GM23338 (cell line): ENCODE measurements at regions not wholly inside any gene's neighbourhood (a gene's known extent, or its start where the extent isn't known, plus 50 kb on each side); places are given as distances from the start of the nearest gene placed in this dataset.

Experiments used
- ATAC-seq: fragments of 200-7000 bp; cut with Tn5 transposase; 3 replicates; pipeline ENCODE4 v1.9.1; 2020
- DNase-seq: peaks from one replicate; pipeline ENCODE4 v3.0.0-alpha.2; 2015; ENCODE audit warnings: low spot score
- H2AFZ ChIP-seq: fragments of 200-600 bp; sonication (generic); 2 replicates; pipeline ENCODE4 v1.8.0; 2016; ENCODE audit warnings: antibody characterized with exemption, mild to moderate bottlenecking, moderate library complexity
- H3F3A ChIP-seq: fragments of 200-600 bp; sonication (generic); replicated peaks from 2 replicates; pipeline ENCODE4 v1.8.0; 2017; ENCODE audit warnings: antibody characterized with exemption, mixed run types, low read depth
- H3K27ac ChIP-seq: fragments of 200-600 bp; sonication (generic); 2 replicates; pipeline ENCODE4 v1.6.1; 2016; ENCODE audit warnings: low read depth
- H3K27me3 ChIP-seq: fragments of 200-600 bp; sonication (generic); 2 replicates; pipeline ENCODE4 v1.8.0; 2016; ENCODE audit warnings: mild to moderate bottlenecking, mixed run types, moderate library complexity; ENCODE audit not compliant: insufficient read depth
- H3K36me3 ChIP-seq: fragments of 200-600 bp; sonication (generic); 2 replicates; pipeline ENCODE4 v1.8.0; 2016; ENCODE audit warnings: mild to moderate bottlenecking; ENCODE audit not compliant: insufficient read depth
- H3K4me1 ChIP-seq: fragments of 200-600 bp; sonication (generic); 2 replicates; pipeline ENCODE4 v1.8.0; 2016; ENCODE audit warnings: mild to moderate bottlenecking, moderate library complexity; ENCODE audit not compliant: insufficient read depth
- H3K4me2 ChIP-seq: fragments of 200-600 bp; sonication (generic); 2 replicates; pipeline ENCODE4 v1.7.1; 2017; ENCODE audit warnings: mixed run types
- H3K4me3 ChIP-seq: fragments of 200-600 bp; sonication (generic); 2 replicates; pipeline ENCODE4 v1.6.1; 2016; ENCODE audit warnings: mixed run types
- H3K79me2 ChIP-seq: fragments of 200-600 bp; sonication (generic); replicated peaks from 2 replicates; pipeline ENCODE4 v1.8.0; 2017; ENCODE audit warnings: mild to moderate bottlenecking; ENCODE audit not compliant: insufficient read depth
- H3K9me2 ChIP-seq: fragments of 200-600 bp; sonication (generic); 2 replicates; pipeline ENCODE4 v1.8.0; 2017; ENCODE audit not compliant: insufficient read depth
- H4K20me1 ChIP-seq: fragments of 200-600 bp; sonication (generic); replicated peaks from 2 replicates; pipeline ENCODE4 v1.8.0; 2017; ENCODE audit warnings: mild to moderate bottlenecking; ENCODE audit not compliant: insufficient read depth
- H3K27ac Mint-ChIP-seq: 2 replicates; pipeline ENCODE4 v1.8.0; 2020; ENCODE audit warnings: inconsistent platforms, mild to moderate bottlenecking, moderate library complexity, mixed read lengths
- H3K27me3 Mint-ChIP-seq: 3 replicates; pipeline ENCODE4 v1.8.0; 2022; ENCODE audit warnings: low read depth, mild to moderate bottlenecking, moderate library complexity, mixed read lengths, inconsistent platforms; ENCODE audit not compliant: insufficient read depth, poor library complexity
- H3K36me3 Mint-ChIP-seq: 3 replicates; pipeline ENCODE4 v1.8.0; 2021; ENCODE audit warnings: low read depth, mild to moderate bottlenecking, inconsistent platforms, moderate library complexity, mixed read lengths
- H3K4me1 Mint-ChIP-seq: 3 replicates; pipeline ENCODE4 v1.8.0; 2020; ENCODE audit warnings: mild to moderate bottlenecking, inconsistent platforms, mixed read lengths
- H3K4me3 Mint-ChIP-seq: 3 replicates; pipeline ENCODE4 v1.8.0; 2021; ENCODE audit warnings: moderate library complexity, mild to moderate bottlenecking, inconsistent platforms, mixed read lengths
- H3K9me3 Mint-ChIP-seq: 3 replicates; pipeline ENCODE4 v1.8.0; 2020; ENCODE audit warnings: moderate library complexity, mild to moderate bottlenecking, inconsistent platforms, mixed read lengths
- CREB1 ChIP-seq: fragments of 250-450 bp; sonication (Bioruptor Pico); IDR thresholded peaks from 2 replicates; pipeline ENCODE4 v1.5.0; 2020; ENCODE audit warnings: low read depth, mild to moderate bottlenecking, moderate library complexity
- EZH2 ChIP-seq: fragments of 200-600 bp; sonication (generic); IDR thresholded peaks from one replicate; pipeline ENCODE4 v1.8.0; 2017; ENCODE audit warnings: antibody characterized with exemption, mild to moderate bottlenecking, low read depth; ENCODE audit not compliant: unreplicated experiment
- EZH2phosphoT487 ChIP-seq: fragments of 200-600 bp; sonication (generic); IDR thresholded peaks from one replicate; pipeline ENCODE4 v1.8.1; 2018; ENCODE audit warnings: antibody characterized with exemption; ENCODE audit not compliant: unreplicated experiment
- JUNB ChIP-seq: IDR thresholded peaks from one replicate; pipeline ENCODE4 v1.6.1; 2016; ENCODE audit warnings: antibody characterized with exemption; ENCODE audit not compliant: unreplicated experiment
- NANOG ChIP-seq: IDR thresholded peaks from 2 replicates; pipeline ENCODE4 v1.6.1; 2016; ENCODE audit warnings: antibody characterized with exemption, borderline replicate concordance
- POLR2AphosphoS5 ChIP-seq: IDR thresholded peaks from 2 replicates; pipeline ENCODE4 v1.6.1; 2016; ENCODE audit warnings: antibody characterized with exemption, low read depth
- STAT1 ChIP-seq: IDR thresholded peaks from one replicate; pipeline ENCODE4 v1.6.1; 2016; ENCODE audit warnings: antibody characterized with exemption; ENCODE audit not compliant: unreplicated experiment
- ZNF114 ChIP-seq: fragments of 250-450 bp; sonication (Bioruptor Pico); IDR thresholded peaks from 2 replicates; pipeline ENCODE4 v1.5.0; 2020; ENCODE audit warnings: mild to moderate bottlenecking, moderate library complexity
- ZNF331 ChIP-seq: fragments of 250-450 bp; sonication (Bioruptor Pico); IDR thresholded peaks from 2 replicates; pipeline ENCODE4 v1.5.0; 2020; ENCODE audit warnings: low read depth, mild to moderate bottlenecking, moderate library complexity
- TF ChIP-seq, protein P1 (sequence below): IDR thresholded peaks from 2 replicates; pipeline ENCODE4 v1.6.1; 2016; ENCODE audit warnings: antibody characterized with exemption
- TF ChIP-seq, protein P2 (sequence below): IDR thresholded peaks from one replicate; pipeline ENCODE4 v1.6.1; 2018; ENCODE audit warnings: antibody characterized with exemption; ENCODE audit not compliant: unreplicated experiment
- TF ChIP-seq, protein P3 (sequence below), 2 experiments: fragments of 200-600 bp in 1 of 2; sonication (generic) in 1 of 2; conservative IDR thresholded peaks; 2 replicates each; pipeline versions ENCODE4 v1.5.1 to v1.6.1; 2016 to 2017; ENCODE audit warnings: antibody characterized with exemption in 2 of 2, low read depth in 2 of 2, mild to moderate bottlenecking in 2 of 2, moderate library complexity in 1 of 2
- TF ChIP-seq, protein P4 (sequence below): fragments of 250-450 bp; sonication (Bioruptor Pico); IDR thresholded peaks from 2 replicates; pipeline ENCODE4 v1.5.0; 2020; ENCODE audit warnings: mild to moderate bottlenecking, moderate library complexity

DNA sequence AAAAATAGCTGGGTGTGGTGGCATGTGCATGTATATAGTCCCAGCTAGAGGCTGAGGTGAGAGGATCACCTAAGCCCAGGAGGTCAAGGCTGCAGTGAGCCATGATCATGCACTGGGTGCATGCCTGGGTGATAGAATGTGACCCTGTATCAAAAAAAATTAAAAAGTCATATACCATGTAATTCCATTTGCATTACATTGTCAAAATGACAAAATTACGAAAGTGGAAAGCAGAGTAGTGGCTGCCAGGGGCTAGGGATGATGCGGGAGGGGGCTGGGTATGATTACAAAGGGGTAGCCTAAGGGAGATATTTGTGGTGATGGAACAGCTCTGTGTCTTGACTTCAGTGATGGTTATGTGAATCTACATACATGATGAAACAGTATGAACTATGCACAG, 97.8 kb downstream of the KDR start:
- Mint-ChIP-seq H3K9me3 (no peaks in the 10 kb centered on the region), H3K4me3 (no peak overlapping the region), H3K27ac (no peak overlapping the region), H3K27me3 (peaks cover 2% of the 10 kb centered on the region), H3K4me1 (peaks cover 11% of the 10 kb centered on the region; the same call in 2 of the 3 replicates), H3K36me3 (no peaks in the 10 kb centered on the region)
- H3K9me2 ChIP-seq, result no peaks in the 10 kb centered on the region
- DNase-seq (no peak), ATAC-seq (no peak)
- no peaks in the 10 kb centered on the region for H3K36me3 ChIP-seq
- no peaks in the 10 kb centered on the region for H3F3A ChIP-seq
- H2AFZ ChIP-seq, result no peak overlapping the region
- H4K20me1 ChIP-seq, result no peaks in the 10 kb centered on the region
- TF ChIP-seq, protein P1, sequence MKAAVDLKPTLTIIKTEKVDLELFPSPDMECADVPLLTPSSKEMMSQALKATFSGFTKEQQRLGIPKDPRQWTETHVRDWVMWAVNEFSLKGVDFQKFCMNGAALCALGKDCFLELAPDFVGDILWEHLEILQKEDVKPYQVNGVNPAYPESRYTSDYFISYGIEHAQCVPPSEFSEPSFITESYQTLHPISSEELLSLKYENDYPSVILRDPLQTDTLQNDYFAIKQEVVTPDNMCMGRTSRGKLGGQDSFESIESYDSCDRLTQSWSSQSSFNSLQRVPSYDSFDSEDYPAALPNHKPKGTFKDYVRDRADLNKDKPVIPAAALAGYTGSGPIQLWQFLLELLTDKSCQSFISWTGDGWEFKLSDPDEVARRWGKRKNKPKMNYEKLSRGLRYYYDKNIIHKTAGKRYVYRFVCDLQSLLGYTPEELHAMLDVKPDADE, result no peak
- TF ChIP-seq POLR2AphosphoS5 (no peak), ZNF331 (no peak), ZNF114 (CRISPR knock-in tag) (no peak), EZH2phosphoT487 (no peak), EZH2 (no peak), JUNB (no peak), CREB1 (no peak), STAT1 (no peak), NANOG (no peak)
- TF ChIP-seq, protein P2, sequence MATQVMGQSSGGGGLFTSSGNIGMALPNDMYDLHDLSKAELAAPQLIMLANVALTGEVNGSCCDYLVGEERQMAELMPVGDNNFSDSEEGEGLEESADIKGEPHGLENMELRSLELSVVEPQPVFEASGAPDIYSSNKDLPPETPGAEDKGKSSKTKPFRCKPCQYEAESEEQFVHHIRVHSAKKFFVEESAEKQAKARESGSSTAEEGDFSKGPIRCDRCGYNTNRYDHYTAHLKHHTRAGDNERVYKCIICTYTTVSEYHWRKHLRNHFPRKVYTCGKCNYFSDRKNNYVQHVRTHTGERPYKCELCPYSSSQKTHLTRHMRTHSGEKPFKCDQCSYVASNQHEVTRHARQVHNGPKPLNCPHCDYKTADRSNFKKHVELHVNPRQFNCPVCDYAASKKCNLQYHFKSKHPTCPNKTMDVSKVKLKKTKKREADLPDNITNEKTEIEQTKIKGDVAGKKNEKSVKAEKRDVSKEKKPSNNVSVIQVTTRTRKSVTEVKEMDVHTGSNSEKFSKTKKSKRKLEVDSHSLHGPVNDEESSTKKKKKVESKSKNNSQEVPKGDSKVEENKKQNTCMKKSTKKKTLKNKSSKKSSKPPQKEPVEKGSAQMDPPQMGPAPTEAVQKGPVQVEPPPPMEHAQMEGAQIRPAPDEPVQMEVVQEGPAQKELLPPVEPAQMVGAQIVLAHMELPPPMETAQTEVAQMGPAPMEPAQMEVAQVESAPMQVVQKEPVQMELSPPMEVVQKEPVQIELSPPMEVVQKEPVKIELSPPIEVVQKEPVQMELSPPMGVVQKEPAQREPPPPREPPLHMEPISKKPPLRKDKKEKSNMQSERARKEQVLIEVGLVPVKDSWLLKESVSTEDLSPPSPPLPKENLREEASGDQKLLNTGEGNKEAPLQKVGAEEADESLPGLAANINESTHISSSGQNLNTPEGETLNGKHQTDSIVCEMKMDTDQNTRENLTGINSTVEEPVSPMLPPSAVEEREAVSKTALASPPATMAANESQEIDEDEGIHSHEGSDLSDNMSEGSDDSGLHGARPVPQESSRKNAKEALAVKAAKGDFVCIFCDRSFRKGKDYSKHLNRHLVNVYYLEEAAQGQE, result no peak
- TF ChIP-seq, protein P3, sequence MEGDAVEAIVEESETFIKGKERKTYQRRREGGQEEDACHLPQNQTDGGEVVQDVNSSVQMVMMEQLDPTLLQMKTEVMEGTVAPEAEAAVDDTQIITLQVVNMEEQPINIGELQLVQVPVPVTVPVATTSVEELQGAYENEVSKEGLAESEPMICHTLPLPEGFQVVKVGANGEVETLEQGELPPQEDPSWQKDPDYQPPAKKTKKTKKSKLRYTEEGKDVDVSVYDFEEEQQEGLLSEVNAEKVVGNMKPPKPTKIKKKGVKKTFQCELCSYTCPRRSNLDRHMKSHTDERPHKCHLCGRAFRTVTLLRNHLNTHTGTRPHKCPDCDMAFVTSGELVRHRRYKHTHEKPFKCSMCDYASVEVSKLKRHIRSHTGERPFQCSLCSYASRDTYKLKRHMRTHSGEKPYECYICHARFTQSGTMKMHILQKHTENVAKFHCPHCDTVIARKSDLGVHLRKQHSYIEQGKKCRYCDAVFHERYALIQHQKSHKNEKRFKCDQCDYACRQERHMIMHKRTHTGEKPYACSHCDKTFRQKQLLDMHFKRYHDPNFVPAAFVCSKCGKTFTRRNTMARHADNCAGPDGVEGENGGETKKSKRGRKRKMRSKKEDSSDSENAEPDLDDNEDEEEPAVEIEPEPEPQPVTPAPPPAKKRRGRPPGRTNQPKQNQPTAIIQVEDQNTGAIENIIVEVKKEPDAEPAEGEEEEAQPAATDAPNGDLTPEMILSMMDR (conservative IDR thresholded peaks at IDR 0.05; ENCODE audit: low read depth in 2 of 2), result no peak
- TF ChIP-seq, protein P4, sequence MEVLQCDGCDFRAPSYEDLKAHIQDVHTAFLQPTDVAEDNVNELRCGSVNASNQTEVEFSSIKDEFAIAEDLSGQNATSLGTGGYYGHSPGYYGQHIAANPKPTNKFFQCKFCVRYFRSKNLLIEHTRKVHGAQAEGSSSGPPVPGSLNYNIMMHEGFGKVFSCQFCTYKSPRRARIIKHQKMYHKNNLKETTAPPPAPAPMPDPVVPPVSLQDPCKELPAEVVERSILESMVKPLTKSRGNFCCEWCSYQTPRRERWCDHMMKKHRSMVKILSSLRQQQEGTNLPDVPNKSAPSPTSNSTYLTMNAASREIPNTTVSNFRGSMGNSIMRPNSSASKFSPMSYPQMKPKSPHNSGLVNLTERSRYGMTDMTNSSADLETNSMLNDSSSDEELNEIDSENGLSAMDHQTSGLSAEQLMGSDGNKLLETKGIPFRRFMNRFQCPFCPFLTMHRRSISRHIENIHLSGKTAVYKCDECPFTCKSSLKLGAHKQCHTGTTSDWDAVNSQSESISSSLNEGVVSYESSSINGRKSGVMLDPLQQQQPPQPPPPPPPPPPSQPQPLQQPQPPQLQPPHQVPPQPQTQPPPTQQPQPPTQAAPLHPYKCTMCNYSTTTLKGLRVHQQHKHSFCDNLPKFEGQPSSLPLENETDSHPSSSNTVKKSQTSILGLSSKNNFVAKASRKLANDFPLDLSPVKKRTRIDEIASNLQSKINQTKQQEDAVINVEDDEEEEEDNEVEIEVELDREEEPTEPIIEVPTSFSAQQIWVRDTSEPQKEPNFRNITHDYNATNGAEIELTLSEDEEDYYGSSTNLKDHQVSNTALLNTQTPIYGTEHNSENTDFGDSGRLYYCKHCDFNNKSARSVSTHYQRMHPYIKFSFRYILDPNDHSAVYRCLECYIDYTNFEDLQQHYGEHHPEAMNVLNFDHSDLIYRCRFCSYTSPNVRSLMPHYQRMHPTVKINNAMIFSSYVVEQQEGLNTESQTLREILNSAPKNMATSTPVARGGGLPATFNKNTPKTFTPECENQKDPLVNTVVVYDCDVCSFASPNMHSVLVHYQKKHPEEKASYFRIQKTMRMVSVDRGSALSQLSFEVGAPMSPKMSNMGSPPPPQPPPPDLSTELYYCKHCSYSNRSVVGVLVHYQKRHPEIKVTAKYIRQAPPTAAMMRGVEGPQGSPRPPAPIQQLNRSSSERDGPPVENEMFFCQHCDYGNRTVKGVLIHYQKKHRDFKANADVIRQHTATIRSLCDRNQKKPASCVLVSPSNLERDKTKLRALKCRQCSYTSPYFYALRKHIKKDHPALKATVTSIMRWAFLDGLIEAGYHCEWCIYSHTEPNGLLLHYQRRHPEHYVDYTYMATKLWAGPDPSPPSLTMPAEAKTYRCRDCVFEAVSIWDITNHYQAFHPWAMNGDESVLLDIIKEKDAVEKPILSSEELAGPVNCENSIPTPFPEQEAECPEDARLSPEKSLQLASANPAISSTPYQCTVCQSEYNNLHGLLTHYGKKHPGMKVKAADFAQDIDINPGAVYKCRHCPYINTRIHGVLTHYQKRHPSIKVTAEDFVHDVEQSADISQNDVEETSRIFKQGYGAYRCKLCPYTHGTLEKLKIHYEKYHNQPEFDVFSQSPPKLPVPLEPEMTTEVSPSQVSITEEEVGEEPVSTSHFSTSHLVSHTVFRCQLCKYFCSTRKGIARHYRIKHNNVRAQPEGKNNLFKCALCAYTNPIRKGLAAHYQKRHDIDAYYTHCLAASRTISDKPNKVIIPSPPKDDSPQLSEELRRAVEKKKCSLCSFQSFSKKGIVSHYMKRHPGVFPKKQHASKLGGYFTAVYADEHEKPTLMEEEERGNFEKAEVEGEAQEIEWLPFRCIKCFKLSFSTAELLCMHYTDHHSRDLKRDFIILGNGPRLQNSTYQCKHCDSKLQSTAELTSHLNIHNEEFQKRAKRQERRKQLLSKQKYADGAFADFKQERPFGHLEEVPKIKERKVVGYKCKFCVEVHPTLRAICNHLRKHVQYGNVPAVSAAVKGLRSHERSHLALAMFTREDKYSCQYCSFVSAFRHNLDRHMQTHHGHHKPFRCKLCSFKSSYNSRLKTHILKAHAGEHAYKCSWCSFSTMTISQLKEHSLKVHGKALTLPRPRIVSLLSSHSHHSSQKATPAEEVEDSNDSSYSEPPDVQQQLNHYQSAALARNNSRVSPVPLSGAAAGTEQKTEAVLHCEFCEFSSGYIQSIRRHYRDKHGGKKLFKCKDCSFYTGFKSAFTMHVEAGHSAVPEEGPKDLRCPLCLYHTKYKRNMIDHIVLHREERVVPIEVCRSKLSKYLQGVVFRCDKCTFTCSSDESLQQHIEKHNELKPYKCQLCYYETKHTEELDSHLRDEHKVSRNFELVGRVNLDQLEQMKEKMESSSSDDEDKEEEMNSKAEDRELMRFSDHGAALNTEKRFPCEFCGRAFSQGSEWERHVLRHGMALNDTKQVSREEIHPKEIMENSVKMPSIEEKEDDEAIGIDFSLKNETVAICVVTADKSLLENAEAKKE (CRISPR knock-in tag), result no peak
- H3K79me2 ChIP-seq, result no peaks in the 10 kb centered on the region
- H3K4me1 ChIP-seq, result peaks cover 8% of the 10 kb centered on the region
- no peak overlapping the region for H3K4me3 ChIP-seq
- no peaks in the 10 kb centered on the region for H3K27me3 ChIP-seq
- H3K27ac ChIP-seq, result no peak overlapping the region
- H3K4me2 ChIP-seq, result no peak overlapping the region
